ENCODE measurements at regions not wholly inside any gene's neighbourhood (a gene's known extent, or its start where the extent isn't known, plus 50 kb on each side); places are given as distances from the start of the nearest gene placed in this dataset.

DNA sequence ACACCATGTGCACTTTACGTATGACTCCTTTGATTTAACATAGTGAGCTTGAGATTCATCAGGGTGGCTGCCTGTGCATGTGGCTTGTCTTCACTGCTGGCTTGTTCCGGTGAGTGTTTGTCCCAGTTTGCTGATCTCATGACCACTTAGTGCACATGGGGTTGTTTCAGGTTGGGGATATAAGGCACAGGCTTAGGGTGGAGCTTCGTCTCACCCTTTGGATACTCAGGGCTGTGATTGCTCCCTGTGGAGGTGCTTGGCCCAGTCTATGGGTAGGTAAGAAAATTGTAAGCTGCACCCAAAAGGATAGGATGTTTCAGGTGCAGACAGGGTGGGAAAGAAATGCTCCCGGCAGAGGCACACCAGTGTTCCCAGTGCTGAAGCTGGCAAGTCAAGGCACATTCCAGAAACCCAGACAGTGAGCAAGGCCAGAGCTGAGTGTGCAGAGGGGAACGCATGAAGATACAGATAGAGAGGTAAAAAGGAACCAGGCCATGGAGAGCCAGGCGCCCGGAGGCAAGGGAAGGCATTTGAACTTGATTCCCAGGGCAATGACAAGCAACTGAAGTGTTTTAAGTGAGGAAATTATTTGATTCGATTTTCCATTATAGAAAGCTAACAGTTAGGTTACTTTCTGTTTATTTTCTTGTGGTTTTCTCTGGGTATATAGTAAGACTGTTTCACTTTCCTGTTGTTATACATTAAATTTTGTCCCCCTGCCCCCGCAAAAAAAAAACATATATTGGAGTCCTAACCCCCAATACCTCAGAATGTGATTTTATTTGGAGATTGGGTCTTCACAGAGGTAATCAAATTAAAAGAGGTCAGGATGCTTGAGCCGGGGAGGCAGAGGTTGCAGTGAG is 289.8 kb upstream of the KLF6 start:
- TF ChIP-seq MAX (IDR thresholded peaks at IDR 0.05; ENCODE audit: low read depth, low read length), result no peak
- TF ChIP-seq MYC (IDR thresholded peaks at IDR 0.05; ENCODE audit: low read depth, low read length), result no peak
- no peak for TF ChIP-seq POLR2A (IDR thresholded peaks at IDR 0.05; ENCODE audit: extremely low read depth, insufficient read length)
- TF ChIP-seq, protein P1, sequence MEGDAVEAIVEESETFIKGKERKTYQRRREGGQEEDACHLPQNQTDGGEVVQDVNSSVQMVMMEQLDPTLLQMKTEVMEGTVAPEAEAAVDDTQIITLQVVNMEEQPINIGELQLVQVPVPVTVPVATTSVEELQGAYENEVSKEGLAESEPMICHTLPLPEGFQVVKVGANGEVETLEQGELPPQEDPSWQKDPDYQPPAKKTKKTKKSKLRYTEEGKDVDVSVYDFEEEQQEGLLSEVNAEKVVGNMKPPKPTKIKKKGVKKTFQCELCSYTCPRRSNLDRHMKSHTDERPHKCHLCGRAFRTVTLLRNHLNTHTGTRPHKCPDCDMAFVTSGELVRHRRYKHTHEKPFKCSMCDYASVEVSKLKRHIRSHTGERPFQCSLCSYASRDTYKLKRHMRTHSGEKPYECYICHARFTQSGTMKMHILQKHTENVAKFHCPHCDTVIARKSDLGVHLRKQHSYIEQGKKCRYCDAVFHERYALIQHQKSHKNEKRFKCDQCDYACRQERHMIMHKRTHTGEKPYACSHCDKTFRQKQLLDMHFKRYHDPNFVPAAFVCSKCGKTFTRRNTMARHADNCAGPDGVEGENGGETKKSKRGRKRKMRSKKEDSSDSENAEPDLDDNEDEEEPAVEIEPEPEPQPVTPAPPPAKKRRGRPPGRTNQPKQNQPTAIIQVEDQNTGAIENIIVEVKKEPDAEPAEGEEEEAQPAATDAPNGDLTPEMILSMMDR (IDR thresholded peaks at IDR 0.05; ENCODE audit: low read depth, low read length), result no peak
- no peak overlapping the region for H3K4me3 ChIP-seq (ENCODE audit: low read depth, low read length)
- no peak for DNase-seq (ENCODE audit: low read depth)

DNA sequence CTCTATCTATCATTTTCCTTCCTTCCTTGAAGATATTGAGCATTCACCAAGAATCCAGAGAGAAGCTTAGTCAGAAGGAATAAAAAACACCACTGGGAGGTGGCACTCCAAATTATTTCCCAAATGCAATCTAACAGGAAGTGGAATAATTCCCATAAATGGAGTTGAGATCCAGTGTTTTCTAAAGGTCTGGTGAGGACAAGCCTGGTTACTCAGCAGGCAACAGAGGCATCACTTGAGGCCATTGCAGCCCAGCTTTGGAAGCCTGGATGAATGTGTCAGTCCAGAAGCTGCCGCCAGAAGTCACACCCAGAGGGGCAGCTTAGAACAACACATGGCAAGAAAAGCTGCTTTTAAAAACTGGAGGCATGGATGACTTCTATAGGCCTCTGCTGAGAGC is 288.9 kb upstream of the KLF6 start:
- TF ChIP-seq MYC (IDR thresholded peaks at IDR 0.05; ENCODE audit: low read depth, low read length) (no peak), POLR2A (IDR thresholded peaks at IDR 0.05; ENCODE audit: extremely low read depth, insufficient read length) (no peak), MAX (IDR thresholded peaks at IDR 0.05; ENCODE audit: low read depth, low read length) (no peak)
- TF ChIP-seq, protein P1 (IDR thresholded peaks at IDR 0.05; ENCODE audit: low read depth, low read length), result no peak
- no peak for DNase-seq (ENCODE audit: low read depth)
- no peak overlapping the region for H3K4me3 ChIP-seq (ENCODE audit: low read depth, low read length)

DNA sequence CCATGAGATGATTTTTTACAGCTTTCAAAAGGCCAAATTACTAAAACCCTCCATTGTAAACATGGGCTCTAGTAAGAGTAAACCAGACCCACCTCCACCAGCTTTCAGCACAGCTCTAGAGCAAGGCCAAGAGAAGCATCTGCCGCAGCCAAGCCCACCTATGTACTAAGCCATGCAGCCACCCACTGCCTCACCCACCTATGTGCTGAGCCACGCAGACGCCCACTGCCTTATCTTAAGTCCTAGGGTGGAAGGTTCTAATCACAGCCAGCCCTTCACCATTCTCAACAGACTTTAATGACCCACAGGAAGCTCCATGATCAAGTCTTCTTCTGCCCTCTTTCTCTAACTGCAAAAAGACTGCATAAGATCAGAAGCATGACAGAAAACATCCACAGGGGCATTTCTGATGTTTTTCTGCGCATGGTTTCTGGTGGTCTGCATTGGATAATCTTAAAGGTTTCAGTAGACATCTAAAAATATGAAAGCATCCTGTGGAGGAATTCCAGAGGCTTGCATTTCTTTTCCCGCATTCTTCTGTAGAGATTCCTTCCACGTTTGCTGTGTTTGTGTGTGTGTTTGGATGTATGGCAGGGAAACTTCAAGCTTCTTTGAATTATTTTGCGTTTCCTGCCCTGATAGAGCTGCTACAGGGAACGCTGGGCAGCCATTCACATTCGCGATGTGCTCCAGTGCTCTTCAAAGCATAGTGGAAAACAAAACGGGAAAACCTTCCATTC is 286.1 kb upstream of the KLF6 start:
- no peak for DNase-seq (ENCODE audit: low read depth)
- no peak overlapping the region for H3K4me3 ChIP-seq (ENCODE audit: low read depth, low read length)
- TF ChIP-seq MAX (IDR thresholded peaks at IDR 0.05; ENCODE audit: low read depth, low read length) (no peak), POLR2A (IDR thresholded peaks at IDR 0.05; ENCODE audit: extremely low read depth, insufficient read length) (no peak), MYC (IDR thresholded peaks at IDR 0.05; ENCODE audit: low read depth, low read length) (no peak)
- TF ChIP-seq, protein P1 (IDR thresholded peaks at IDR 0.05; ENCODE audit: low read depth, low read length), result no peak

DNA sequence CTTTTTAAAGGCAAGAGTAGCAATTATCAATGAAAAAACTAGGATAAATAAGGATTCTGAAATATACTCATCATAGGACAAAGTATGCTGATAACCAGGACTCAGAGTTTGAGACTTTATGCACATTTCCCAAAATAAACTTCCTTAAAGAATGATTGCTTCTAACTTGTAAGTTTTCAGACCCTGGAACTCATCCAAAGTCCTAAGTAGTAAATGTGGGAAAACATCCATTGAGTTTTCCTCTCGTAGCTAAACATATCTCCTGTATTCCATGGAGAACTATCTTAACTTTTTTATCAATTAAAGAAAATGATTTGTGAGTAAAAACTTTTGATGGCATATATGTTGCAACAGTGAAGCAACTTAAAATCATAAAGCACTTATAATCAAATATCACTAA is 285.2 kb upstream of the KLF6 start:
- no peak overlapping the region for H3K4me3 ChIP-seq (ENCODE audit: low read depth, low read length)
- DNase-seq (ENCODE audit: low read depth), result no peak
- no peak for TF ChIP-seq MAX (IDR thresholded peaks at IDR 0.05; ENCODE audit: low read depth, low read length)
- no peak for TF ChIP-seq MYC (IDR thresholded peaks at IDR 0.05; ENCODE audit: low read depth, low read length)
- TF ChIP-seq, protein P1 (IDR thresholded peaks at IDR 0.05; ENCODE audit: low read depth, low read length), result no peak
- no peak for TF ChIP-seq POLR2A (IDR thresholded peaks at IDR 0.05; ENCODE audit: extremely low read depth, insufficient read length)

DNA sequence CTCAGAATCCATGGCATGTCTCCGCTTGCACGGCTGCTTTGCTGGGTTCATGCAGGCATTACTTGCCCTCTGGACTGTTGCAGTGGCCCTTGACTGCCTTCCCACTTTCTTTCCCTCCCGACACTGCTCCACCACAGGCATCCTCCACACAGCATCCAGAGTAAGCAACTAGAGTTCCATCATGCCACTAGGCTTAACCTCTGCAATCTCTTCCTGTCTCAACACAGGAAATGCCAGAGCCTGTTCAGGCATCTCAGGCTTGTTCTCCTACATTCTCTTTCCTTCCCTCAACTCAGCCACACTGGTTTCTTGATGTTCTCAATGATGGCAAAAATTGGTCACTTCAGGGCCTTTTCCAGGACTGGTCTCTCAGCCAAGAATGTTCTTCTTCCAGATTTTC is 284.5 kb upstream of the KLF6 start:
- no peak for TF ChIP-seq MAX (IDR thresholded peaks at IDR 0.05; ENCODE audit: low read depth, low read length)
- TF ChIP-seq MYC (IDR thresholded peaks at IDR 0.05; ENCODE audit: low read depth, low read length), result no peak
- TF ChIP-seq, protein P1 (IDR thresholded peaks at IDR 0.05; ENCODE audit: low read depth, low read length), result no peak
- no peak for TF ChIP-seq POLR2A (IDR thresholded peaks at IDR 0.05; ENCODE audit: extremely low read depth, insufficient read length)
- DNase-seq (ENCODE audit: low read depth), result no peak
- no peak overlapping the region for H3K4me3 ChIP-seq (ENCODE audit: low read depth, low read length)

Data from NB4 (cell line).